ENCODE measurements at regions not wholly inside any gene's neighbourhood (a gene's known extent, or its start where the extent isn't known, plus 50 kb on each side); places are given as distances from the start of the nearest gene placed in this dataset.
A peak's percentile ranks its signal among the peaks of the same experiment; 100 is the strongest.
"Not testable (repeated sequence)": the region's sequence is repeated elsewhere in the genome, so short reads cannot be mapped to it uniquely, and the experiment has no call there.

- DNase-seq = not testable (repeated sequence)
These were observed 290.5 kb upstream of the GATB start for GRCh38 chr4:152051332-152051731.

- DNase-seq = no peak
These were observed 289.3 kb upstream of the GATB start for GRCh38 chr4:152050106-152050505.

- no peak for DNase-seq
These were observed 286.6 kb upstream of the GATB start for GRCh38 chr4:152047451-152047850.

- peak; percentile 33 for DNase-seq
These were observed 285.2 kb upstream of the GATB start for GRCh38 chr4:152045807-152046571.

- no peak for DNase-seq
These were observed 284.6 kb upstream of the GATB start for GRCh38 chr4:152045449-152045806.

GRCh38 chr4:152044331-152045036 lies 283.7 kb upstream of the GATB start:
- DNase-seq = no peak

GRCh38 chr4:152041295-152041694 lies 280.5 kb upstream of the GATB start:
- no peak for DNase-seq

- DNase-seq = no peak
These were observed 278.9 kb upstream of the GATB start for GRCh38 chr4:152039691-152040090.

- no peak for DNase-seq
These were observed 278.2 kb upstream of the GATB start for GRCh38 chr4:152039023-152039481.

- no peak for DNase-seq
These were observed 277.4 kb upstream of the GATB start for GRCh38 chr4:152038238-152038637.

- DNase-seq = no peak
These were observed 276.6 kb upstream of the GATB start for GRCh38 chr4:152037435-152037834.

- DNase-seq = no peak
These were observed 272.8 kb upstream of the GATB start for GRCh38 chr4:152033621-152034020.

- no peak for DNase-seq
These were observed 271.9 kb upstream of the GATB start for GRCh38 chr4:152032722-152033131.

GRCh38 chr4:152029631-152030030 lies 268.8 kb upstream of the GATB start:
- DNase-seq = no peak

- no peak for DNase-seq
These were observed 267.3 kb upstream of the GATB start for GRCh38 chr4:152028131-152028530.

GRCh38 chr4:152024881-152025280 lies 264.1 kb upstream of the GATB start:
- DNase-seq = no peak

GRCh38 chr4:152023674-152024073 lies 262.9 kb upstream of the GATB start:
- no peak for DNase-seq

- DNase-seq = no peak
These were observed 261.7 kb upstream of the GATB start for GRCh38 chr4:152022543-152022942.

- DNase-seq = no peak
These were observed 261.1 kb upstream of the GATB start for GRCh38 chr4:152021788-152022438.

GRCh38 chr4:152020073-152020472 lies 259.3 kb upstream of the GATB start:
- DNase-seq = no peak

- no peak for DNase-seq
These were observed 255.5 kb upstream of the GATB start for GRCh38 chr4:152016303-152016620.

GRCh38 chr4:152015597-152016302 lies 254.9 kb upstream of the GATB start:
- no peak for DNase-seq

GRCh38 chr4:152014280-152014679 lies 253.5 kb upstream of the GATB start:
- peak; percentile 23 for DNase-seq
